Suprapubic skin (tissue), 4 donors: ENCODE measurements at regions not wholly inside any gene's neighbourhood (a gene's known extent, or its start where the extent isn't known, plus 50 kb on each side); places are given as distances from the start of the nearest gene placed in this dataset.

ENCODE experiments used
- DNase-seq, 2 donors: peaks; one replicate each; pipeline ENCODE4 v3.0.0-alpha.2; 2019; ENCODE audit warnings: low spot score in 2 of 2
- H3K27ac ChIP-seq: fragments of 200-600 bp; sonication (generic); one replicate; pipeline ENCODE4 v1.5.1; 2019
- H3K27me3 ChIP-seq: fragments of 200-600 bp; sonication (generic); one replicate; pipeline ENCODE4 v1.5.1; 2019
- H3K36me3 ChIP-seq: fragments of 200-600 bp; sonication (generic); one replicate; pipeline ENCODE4 v1.5.1; 2019
- H3K4me1 ChIP-seq: fragments of 200-600 bp; sonication (generic); one replicate; pipeline ENCODE4 v1.5.1; 2019
- H3K4me3 ChIP-seq: fragments of 200-600 bp; sonication (generic); one replicate; pipeline ENCODE4 v1.5.1; 2019; ENCODE audit warnings: mild to moderate bottlenecking
- H3K9me3 ChIP-seq: fragments of 200-600 bp; sonication (generic); one replicate; pipeline ENCODE4 v1.5.1; 2019
- EP300 ChIP-seq: sonication (generic); formaldehyde crosslinking; IDR thresholded peaks from one replicate; pipeline ENCODE4 v1.6.1; 2017; ENCODE audit warnings: antibody characterized with exemption
- POLR2A ChIP-seq, 2 donors: fragments of 450-650 bp; IDR thresholded peaks; one replicate each; pipeline ENCODE4 v1.6.1; 2017; ENCODE audit warnings: antibody characterized with exemption in 2 of 2, mild to moderate bottlenecking in 2 of 2, moderate library complexity in 2 of 2
- POLR2AphosphoS5 ChIP-seq, 3 donors: sonication (generic); formaldehyde crosslinking; IDR thresholded peaks; one replicate each; pipeline ENCODE4 v1.6.1; 2017; ENCODE audit warnings: antibody characterized with exemption in 3 of 3
- WGBS: methylation state at CpG from one replicate; pipeline ENCODE4 v1.1.5; 2018; 5-methylcytosine and 5-hydroxymethylcytosine counted together
- TF ChIP-seq, protein P1 (sequence below), 2 donors: fragments of 200-600 bp in 1 of 2; fragments of 450-650 bp in 1 of 2; sonication (generic) in 1 of 2; IDR thresholded peaks; one replicate each; pipeline ENCODE4 v1.5.1; 2016 to 2019; ENCODE audit warnings: antibody characterized with exemption in 2 of 2, mild to moderate bottlenecking in 1 of 2, moderate library complexity in 1 of 2

DNA sequence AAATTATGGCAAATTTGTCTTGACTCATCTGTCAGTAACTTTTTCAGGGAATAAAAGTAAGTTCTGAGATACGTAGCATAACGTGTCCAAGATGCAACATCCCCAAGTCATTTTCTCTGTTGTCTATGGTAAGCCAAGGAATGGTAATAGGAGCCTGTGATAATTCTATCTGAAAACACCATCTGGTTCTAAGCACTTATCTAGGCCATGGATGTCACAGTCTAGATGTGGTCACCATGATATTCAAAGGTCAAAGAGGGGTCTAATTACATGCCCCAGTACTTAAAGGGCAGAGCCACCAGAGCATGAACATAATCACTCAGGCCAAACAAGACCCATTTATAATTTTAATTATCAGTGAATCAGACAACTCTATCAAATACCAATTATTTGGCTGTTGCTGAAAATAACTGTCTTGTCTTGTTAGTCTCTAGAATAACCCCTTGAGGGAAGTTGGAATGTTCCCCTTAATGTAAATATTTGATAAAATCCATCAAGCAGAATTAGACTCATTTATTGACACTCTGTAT lies 225.1 kb upstream of the MPPED2 start:
- no peaks in the 10 kb centered on the region for H3K36me3 ChIP-seq
- H3K4me1 ChIP-seq: no peaks in the 10 kb centered on the region
- WGBS: 87% methylated on average over 2 of the region's 2 CpGs
- TF ChIP-seq POLR2A (IDR thresholded peaks at IDR 0.05): no peak
- TF ChIP-seq, protein P1, sequence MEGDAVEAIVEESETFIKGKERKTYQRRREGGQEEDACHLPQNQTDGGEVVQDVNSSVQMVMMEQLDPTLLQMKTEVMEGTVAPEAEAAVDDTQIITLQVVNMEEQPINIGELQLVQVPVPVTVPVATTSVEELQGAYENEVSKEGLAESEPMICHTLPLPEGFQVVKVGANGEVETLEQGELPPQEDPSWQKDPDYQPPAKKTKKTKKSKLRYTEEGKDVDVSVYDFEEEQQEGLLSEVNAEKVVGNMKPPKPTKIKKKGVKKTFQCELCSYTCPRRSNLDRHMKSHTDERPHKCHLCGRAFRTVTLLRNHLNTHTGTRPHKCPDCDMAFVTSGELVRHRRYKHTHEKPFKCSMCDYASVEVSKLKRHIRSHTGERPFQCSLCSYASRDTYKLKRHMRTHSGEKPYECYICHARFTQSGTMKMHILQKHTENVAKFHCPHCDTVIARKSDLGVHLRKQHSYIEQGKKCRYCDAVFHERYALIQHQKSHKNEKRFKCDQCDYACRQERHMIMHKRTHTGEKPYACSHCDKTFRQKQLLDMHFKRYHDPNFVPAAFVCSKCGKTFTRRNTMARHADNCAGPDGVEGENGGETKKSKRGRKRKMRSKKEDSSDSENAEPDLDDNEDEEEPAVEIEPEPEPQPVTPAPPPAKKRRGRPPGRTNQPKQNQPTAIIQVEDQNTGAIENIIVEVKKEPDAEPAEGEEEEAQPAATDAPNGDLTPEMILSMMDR (IDR thresholded peaks at IDR 0.05): no peak
- no peak for TF ChIP-seq POLR2AphosphoS5 (IDR thresholded peaks at IDR 0.05)
- no peak for TF ChIP-seq EP300
- no peak for DNase-seq
- H3K4me3 ChIP-seq: no peak overlapping the region
- no peaks in the 10 kb centered on the region for H3K27me3 ChIP-seq
- H3K9me3 ChIP-seq: no peaks in the 10 kb centered on the region
- no peak overlapping the region for H3K27ac ChIP-seq

DNA sequence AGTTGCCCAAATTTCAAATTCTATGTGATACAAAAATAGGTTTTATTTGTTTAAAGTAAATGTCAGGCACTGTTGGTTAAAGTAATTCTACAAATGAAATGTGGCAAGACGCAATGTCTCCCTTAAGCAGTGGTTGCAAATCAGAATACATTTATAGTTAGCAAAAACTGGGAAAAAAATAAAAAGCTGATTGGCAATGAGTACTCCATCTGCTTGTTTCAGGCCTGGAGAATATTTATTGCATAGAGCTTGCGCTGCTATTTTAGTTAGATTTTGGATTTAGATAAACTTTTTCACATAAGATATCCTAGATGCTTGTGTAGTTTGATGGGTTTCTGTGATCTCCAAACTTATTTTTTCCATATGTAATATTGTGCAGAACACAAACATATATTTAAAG lies 224.0 kb upstream of the MPPED2 start:
- WGBS: 78% methylated on average over 2 of the region's 2 CpGs
- no peaks in the 10 kb centered on the region for H3K27me3 ChIP-seq
- H3K36me3 ChIP-seq: no peaks in the 10 kb centered on the region
- H3K9me3 ChIP-seq: no peaks in the 10 kb centered on the region
- no peaks in the 10 kb centered on the region for H3K4me1 ChIP-seq
- no peak for DNase-seq
- H3K27ac ChIP-seq: no peak overlapping the region
- H3K4me3 ChIP-seq: no peak overlapping the region
- TF ChIP-seq POLR2A (IDR thresholded peaks at IDR 0.05) (no peak), POLR2AphosphoS5 (IDR thresholded peaks at IDR 0.05) (no peak), EP300 (no peak)
- TF ChIP-seq, protein P1 (IDR thresholded peaks at IDR 0.05): no peak

DNA sequence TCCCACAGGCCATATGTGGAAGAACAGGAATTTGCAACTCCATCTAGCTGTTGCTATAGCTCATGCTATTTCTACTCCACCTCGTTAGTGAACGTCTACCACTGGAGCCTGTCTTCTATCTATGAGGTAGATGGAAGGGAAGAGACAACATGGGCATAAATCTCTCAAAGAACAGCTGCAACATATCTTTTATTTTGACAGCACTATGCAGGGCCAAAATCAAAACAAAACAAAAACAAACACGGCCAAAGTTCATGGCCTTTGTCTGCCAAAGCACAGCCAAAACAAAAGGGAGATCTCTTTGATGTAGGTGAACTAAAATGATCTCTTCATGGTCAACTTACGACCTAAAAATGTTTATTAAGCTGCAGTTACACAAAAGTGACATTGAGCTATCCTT lies 215.2 kb upstream of the MPPED2 start:
- DNase-seq: no peak
- WGBS: 58% methylated on average over 4 of the region's 4 CpGs

DNA sequence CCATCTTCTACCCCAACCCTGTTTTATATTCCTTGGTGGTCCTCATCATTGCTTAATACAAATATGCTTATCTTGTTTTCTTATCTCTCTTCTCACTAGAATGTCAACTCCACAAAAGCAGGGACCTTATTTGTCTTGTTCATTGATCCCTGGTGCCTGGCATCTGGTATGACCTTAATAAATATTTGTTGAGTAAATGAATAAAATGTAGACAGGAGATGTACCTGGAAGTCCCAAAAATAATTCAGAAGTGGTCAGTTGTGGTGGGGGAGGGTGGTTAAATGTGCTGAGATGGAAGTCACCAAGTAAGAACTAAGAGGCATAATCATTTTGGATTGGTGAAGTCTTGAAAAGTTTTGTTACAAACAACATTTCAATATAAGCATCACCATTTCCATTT lies 214.8 kb upstream of the MPPED2 start:
- Histone ChIP-seq H3K9me3 (no peaks in the 10 kb centered on the region), H3K27me3 (no peaks in the 10 kb centered on the region), H3K27ac (no peak overlapping the region), H3K36me3 (no peaks in the 10 kb centered on the region), H3K4me3 (no peak overlapping the region), H3K4me1 (no peaks in the 10 kb centered on the region)
- TF ChIP-seq, protein P1 (IDR thresholded peaks at IDR 0.05): no peak
- TF ChIP-seq POLR2AphosphoS5 (IDR thresholded peaks at IDR 0.05): no peak
- no peak for TF ChIP-seq POLR2A (IDR thresholded peaks at IDR 0.05)
- no peak for TF ChIP-seq EP300
- no peak for DNase-seq

More for the DNA sequence above, 215.2 kb upstream of the MPPED2 start:
- Histone ChIP-seq H3K27me3 (no peaks in the 10 kb centered on the region), H3K27ac (no peak overlapping the region), H3K4me3 (no peak overlapping the region), H3K4me1 (no peaks in the 10 kb centered on the region), H3K36me3 (no peaks in the 10 kb centered on the region), H3K9me3 (no peaks in the 10 kb centered on the region)
- TF ChIP-seq EP300 (no peak), POLR2A (IDR thresholded peaks at IDR 0.05) (no peak), POLR2AphosphoS5 (IDR thresholded peaks at IDR 0.05) (no peak)
- TF ChIP-seq, protein P1 (IDR thresholded peaks at IDR 0.05): no peak

DNA sequence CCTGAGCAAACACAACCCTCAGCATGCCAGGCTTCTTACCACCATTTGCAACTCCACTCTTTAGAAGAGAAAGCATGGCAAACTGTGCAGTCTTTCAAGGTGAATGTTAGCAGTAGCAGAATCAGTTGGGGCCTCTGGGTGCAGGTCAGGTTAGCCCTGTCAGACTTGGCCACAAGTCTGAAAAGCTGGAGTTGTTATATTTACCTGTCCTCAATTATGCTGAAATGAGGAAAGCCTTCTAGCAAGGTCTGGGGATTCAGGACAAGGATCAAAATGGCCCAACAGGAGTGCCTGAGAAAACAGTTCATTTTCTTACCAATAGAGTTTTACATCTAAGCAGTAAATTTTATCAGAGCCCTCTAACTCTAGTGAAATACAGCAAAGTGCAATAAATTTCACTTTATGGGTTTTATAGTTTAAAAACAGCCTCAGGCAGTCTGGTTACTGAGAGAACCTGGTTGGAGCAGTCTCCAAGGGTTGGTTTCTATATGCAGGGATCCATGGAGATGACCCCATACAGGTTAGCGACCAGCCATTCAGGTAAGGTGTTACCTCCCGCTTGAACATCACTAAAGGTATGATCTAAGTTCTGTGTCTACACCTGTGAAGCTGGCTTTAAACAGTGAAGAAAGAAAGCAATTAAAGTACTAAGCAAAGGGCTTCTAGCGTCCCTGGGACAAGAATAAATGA lies 212.5 kb upstream of the MPPED2 start:
- WGBS: 70% methylated on average over 3 of the region's 3 CpGs
- Histone ChIP-seq H3K36me3 (no peaks in the 10 kb centered on the region), H3K27ac (no peak overlapping the region), H3K27me3 (no peaks in the 10 kb centered on the region), H3K4me1 (no peaks in the 10 kb centered on the region), H3K9me3 (no peaks in the 10 kb centered on the region), H3K4me3 (no peak overlapping the region)
- no peak for DNase-seq
- no peak for TF ChIP-seq POLR2AphosphoS5 (IDR thresholded peaks at IDR 0.05)
- no peak for TF ChIP-seq POLR2A (IDR thresholded peaks at IDR 0.05)
- TF ChIP-seq, protein P1 (IDR thresholded peaks at IDR 0.05): no peak
- no peak for TF ChIP-seq EP300
